SHP77 treated with DMSO at 0.1 percent for 48 hours (cell line): ENCODE measurements at regions not wholly inside any gene's neighbourhood (a gene's known extent, or its start where the extent isn't known, plus 50 kb on each side); places are given as distances from the start of the nearest gene placed in this dataset.
"Not testable (repeated sequence)": the region's sequence is repeated elsewhere in the genome, so short reads cannot be mapped to it uniquely, and the experiment has no call there.

ENCODE experiments used
- DNase-seq: peaks from one replicate; lab custom pipeline; 2025; lab: John Stamatoyannopoulos, UW

- no peak for DNase-seq
Observed at GRCh38 chr22:48729499-48730171, 1098.0 kb downstream of the BRD1 start.

GRCh38 chr22:48727454-48728058, 1100.1 kb downstream of the BRD1 start:
- no peak for DNase-seq

GRCh38 chr22:48724899-48725298, 1102.8 kb downstream of the BRD1 start:
- no peak for DNase-seq

DNA sequence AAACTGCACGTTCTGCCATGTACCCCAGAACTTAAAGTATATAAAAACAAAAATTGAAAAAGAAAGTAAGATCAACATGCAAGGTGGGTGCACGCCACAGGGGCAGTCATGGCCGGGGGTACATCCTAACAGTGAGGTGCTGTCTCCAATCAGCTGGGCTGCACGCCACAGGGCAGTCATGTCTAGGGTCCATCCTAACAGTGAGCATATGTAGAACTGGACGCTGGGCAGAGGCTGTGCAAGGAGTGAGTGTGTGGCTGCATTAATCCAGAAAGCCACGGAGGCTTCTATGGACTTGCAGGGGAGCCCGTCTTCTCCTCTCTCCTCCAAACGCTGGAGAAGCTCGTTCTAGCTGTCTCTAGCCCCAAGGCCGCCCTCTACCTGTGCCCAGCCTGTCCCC, 1105.0 kb downstream of the BRD1 start:
- no peak for DNase-seq

- DNase-seq = no peak
Observed at GRCh38 chr22:48721395-48721669, 1106.3 kb downstream of the BRD1 start.

GRCh38 chr22:48720662-48721394, 1106.8 kb downstream of the BRD1 start:
- no peak for DNase-seq

DNA sequence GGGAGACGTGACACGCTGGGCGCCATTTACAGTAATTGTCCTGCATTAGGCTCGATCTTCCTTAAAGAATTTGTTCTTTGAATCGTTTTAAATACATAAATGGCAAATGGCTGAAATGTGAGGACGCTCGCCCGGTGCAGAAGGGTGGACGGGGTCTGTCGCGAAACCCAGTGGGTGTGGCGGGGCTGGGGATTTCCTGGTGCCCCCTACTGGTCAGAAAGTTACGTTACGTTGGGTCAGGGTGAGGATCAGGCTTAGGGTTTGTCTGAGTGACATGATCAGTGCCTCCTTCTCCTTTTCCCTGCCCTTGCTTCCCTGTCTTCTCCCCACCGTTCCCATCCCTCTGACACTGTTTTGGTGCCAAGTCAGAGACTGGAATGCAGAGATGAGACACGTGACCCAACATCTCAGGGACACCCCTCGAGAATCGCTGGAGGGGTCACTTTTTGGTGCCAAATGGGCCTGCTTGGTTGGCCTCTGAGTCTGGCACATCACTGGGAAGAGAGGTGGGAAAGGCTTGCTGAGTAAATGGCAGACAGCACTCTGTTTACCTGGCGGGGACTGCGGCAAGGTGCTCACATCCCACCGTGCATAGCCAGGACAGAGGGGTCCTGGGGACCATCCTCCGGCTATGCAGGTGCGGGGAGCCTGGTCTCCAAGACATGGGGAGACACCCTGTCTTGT, 1107.6 kb downstream of the BRD1 start:
- DNase-seq = no peak

DNA sequence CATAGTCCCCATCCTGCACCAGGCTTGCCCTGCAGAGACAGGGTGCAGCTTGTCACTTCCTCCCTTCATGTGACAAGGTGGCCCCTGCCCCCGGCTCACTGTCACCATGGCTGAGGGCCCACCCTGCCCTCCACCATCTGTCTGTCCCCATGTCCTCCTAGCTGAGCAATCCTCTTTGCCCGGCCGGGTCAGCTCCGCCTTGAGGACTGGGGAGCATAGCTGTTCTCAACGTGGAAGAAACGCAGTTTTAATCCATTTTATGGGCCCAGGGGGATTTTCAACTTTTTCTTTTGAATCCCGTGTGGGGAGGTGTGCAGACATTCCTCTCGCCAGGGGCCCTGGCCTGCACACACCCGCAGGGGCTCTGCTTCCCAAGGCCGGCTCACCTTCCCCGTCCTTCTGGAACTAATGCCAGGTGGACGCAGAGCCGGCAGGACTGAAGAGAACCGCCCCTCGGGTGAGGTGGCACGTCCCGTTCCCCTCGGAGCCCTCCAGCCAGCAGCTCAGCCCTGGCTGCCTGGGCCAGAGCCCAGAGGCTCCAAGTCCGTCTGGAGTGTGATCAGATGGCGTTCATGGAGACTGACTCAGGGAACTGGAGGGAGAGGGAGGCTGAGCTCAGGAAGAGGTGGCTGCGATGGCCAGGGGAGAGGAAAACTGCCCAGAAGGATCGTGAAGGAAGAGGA, 1108.7 kb downstream of the BRD1 start:
- no peak for DNase-seq

GRCh38 chr22:48717883-48718817, 1109.5 kb downstream of the BRD1 start:
- no peak for DNase-seq

GRCh38 chr22:48717076-48717810, 1110.4 kb downstream of the BRD1 start:
- DNase-seq = no peak

DNA sequence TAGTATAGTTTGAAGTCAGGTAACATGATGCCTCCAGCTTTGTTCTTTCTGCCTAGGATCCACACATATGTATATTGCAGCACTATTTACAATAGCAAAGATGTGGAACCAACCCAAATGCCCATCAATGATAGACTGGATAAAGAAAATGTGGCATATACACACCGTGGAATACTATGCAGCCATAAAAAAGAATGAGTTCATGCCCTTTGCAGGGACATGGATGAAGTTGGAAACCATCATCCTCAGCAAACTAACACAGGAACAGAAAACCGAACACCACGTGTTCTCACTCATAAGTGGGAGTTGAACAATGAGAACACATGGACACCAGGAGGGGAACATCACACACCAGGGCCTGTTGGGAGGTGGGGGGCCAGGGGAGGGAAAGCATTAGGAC, 1111.5 kb downstream of the BRD1 start:
- not testable (repeated sequence) for DNase-seq

GRCh38 chr22:48715511-48715910, 1112.2 kb downstream of the BRD1 start:
- no peak for DNase-seq

DNA sequence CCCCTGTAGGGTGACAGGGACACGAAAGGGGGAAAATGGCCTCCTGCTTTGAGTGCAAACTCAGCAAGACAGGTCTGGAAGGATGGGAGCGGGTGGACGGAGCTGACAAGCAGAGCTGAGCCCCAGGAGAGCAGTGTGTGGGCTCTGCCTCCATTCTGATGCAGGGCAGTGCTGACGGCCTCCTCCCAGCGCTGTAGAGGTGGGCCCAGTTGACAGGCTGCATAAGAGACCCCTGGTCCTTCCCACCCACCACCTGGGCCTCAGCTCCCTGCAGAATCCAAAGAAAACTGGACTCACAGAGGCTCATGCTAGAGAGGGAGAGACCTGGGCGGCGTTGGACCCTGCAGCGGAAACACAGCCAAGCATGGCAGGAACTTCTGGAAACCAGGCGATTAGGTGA, 1113.4 kb downstream of the BRD1 start:
- DNase-seq = no peak

DNA sequence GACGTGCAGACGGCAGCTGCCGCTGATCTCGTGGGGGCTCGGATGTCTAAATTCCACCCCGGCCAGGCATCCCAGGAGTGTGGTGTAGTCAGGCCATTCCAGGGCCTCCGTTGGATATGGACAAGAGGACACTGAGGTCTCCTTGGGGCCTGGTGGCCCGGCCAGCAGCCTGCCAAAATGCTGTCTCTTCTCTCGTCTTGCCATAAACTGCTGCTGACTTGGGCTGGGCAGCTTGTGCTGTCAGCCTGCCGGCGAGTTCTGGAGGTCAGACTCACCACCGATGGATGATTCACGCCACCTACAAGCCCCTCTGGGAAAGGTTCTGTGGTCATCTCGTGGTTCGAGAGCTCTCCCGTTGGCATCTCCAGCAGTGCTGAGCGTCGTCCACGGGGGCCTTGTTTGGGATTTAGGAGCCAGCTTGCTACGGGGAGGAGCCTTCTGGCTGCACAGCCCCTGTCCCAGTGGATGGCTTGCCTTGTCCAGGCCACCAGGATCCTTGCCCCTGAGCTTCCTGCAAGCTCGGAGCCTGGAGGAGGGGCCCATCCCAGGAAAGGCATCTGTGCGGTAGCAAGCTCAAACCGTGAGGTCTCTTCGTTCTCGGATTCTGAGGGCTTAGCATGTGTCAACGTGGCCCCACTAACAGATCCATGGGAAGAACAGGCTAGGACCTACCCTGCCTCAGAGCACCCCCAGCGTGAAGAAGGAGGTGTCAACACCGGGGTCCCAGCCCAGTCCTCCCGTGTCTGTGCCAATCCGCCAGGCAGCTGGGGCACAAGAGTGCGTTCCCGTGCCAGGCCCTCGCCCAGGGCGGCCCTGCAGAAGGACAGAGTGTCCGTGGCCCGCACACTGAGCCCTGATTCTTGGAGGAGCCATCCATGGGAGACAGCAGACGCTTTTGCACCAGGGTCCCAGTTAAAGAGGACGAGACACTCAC, 1114.1 kb downstream of the BRD1 start:
- DNase-seq = no peak

- no peak for DNase-seq
Observed at GRCh38 chr22:48712558-48713271, 1115.0 kb downstream of the BRD1 start.

GRCh38 chr22:48711669-48712068, 1116.0 kb downstream of the BRD1 start:
- DNase-seq = no peak

GRCh38 chr22:48711031-48711431, 1116.6 kb downstream of the BRD1 start:
- DNase-seq = no peak

GRCh38 chr22:48710410-48710809, 1117.3 kb downstream of the BRD1 start:
- DNase-seq = no peak

GRCh38 chr22:48709976-48710375, 1117.7 kb downstream of the BRD1 start:
- DNase-seq = no peak
